ENCODE measurements at regions not wholly inside any gene's neighbourhood (a gene's known extent, or its start where the extent isn't known, plus 50 kb on each side); places are given as distances from the start of the nearest gene placed in this dataset.
"Not testable (repeated sequence)": the region's sequence is repeated elsewhere in the genome, so short reads cannot be mapped to it uniquely, and the experiment has no call there.

- DNase-seq (ENCODE audit: low read depth in 2 of 2) = no peak
Measured at GRCh38 chr13:89322466-89322865, 1651.3 kb downstream of the SLITRK5 start.

DNA sequence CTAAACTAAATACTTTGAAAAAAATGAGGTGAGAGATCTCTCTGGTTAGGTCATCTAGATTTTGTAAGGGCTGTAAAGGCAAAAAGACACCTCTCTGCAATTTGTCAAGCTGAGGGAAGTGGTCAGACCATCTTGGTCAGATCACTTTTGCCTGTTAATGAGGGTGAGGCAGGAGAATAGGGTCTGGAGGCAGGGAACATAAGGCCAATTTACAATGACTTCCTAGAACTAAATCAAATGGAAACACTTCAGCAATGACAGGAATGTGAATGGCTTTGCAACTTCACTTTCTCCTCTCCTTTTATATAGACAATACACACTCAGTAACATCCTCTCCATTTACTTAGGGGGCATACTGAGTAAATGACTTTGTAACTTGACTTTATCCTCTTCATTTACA lies 1653.4 kb downstream of the SLITRK5 start:
- no peak for DNase-seq (ENCODE audit: low read depth in 2 of 2)

DNA sequence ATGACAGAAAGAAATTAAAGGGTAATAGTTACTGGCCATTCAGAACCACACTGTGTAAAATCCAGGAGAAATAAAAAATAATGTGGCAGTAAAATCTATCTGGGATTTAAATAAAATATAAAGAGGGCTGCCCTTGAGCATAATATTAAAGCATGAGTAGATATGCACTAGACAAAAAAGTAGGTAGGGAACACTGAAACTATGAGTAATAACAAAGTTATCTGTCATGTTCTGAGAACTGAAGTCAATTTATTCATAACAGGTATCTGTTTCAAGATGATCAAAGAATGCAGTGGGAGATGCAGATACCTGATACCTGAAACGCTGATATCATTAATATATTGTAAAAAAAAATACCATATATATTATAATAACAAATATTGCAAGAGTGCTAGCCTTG lies 1672.0 kb downstream of the SLITRK5 start:
- no peak for DNase-seq (ENCODE audit: low read depth in 2 of 2)

DNA sequence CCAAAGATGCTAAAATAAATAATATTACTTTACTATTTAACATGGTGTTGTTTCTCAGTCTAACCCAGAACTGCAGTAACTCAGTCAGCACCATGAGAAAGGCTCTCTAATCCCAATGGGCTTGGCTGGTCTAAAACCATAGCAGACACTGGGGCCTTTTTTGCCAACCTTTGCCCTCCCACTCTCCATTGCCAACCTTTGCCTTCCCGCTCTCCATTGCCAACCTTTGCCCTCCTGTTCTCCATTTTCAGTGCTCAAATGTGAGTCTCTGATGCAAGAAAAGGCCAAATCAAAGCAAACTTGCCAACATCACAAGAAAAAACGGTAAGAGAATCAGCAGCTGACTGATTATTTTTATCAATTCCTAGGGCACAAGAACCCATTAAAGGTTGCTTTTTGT lies 1681.2 kb downstream of the SLITRK5 start:
- DNase-seq (ENCODE audit: low read depth in 2 of 2) = no peak

DNA sequence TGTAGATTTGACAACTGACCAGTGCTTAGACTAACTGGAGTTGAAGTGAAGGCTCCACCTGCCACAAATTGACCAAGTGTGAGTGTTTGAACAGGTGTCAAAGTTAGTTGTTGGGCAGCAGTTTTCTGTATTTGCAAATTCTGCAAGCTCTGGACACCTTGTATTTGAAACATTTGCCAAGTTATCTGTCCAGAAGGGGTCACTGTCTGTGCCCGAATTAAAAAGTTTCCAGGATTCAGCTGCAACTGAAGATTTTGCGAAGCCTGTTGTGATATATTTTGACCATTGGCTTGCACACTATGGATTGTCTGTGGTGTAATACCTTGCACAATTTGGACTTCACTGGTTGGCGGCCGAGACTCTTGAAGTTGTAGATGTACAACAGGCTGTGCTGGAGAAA lies 1690.7 kb downstream of the SLITRK5 start:
- no peak for DNase-seq (ENCODE audit: low read depth in 2 of 2)

- no peak for DNase-seq (ENCODE audit: low read depth in 2 of 2)
Measured at GRCh38 chr13:89363144-89363543, 1692.0 kb downstream of the SLITRK5 start.

GRCh38 chr13:89372193-89372592 lies 1701.0 kb downstream of the SLITRK5 start:
- DNase-seq (ENCODE audit: low read depth in 2 of 2) = no peak

DNA sequence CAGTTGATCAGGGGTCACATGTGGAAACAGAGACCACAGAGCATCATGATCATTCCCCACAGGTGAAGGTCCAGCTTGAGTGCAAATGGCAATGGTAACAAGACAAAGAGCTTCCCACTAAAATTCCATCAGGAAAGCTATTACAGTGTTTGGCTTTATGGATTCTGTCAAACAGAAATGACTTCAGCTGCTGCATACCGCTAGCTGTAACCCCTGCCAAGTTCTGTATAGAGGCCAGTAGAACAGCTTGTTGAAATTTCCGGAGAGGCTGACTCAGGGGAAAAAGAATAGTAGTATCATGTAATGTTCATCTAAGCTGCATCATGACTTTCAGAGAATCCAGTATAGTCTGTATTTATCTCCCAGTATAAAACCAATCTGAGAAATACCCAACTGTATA lies 1704.7 kb downstream of the SLITRK5 start:
- no peak for DNase-seq (ENCODE audit: low read depth in 2 of 2)

GRCh38 chr13:89380101-89380500 lies 1708.9 kb downstream of the SLITRK5 start:
- no peak for DNase-seq (ENCODE audit: low read depth in 2 of 2)

GRCh38 chr13:89382981-89383380 lies 1711.8 kb downstream of the SLITRK5 start:
- no peak for DNase-seq (ENCODE audit: low read depth in 2 of 2)

DNA sequence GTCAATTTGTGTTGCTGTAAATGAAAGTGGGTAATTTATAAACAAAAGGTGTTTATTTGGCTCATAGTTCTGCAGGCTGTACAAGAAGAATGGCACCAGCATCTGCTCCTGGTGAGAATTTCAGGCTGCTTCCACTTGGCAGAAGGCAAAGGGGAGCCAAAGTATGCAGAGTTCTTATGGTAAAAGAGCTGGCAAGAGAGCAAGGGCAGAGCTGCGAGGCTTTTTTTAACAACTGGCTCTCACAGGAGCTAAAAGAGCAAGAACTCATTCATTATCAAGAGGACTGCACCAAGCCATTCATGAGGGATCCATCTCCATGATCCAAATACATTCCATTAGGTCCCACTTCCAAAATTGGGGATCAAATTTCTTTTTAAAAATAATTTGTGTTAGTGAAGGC lies 1712.7 kb downstream of the SLITRK5 start:
- no peak for DNase-seq (ENCODE audit: low read depth in 2 of 2)

DNA sequence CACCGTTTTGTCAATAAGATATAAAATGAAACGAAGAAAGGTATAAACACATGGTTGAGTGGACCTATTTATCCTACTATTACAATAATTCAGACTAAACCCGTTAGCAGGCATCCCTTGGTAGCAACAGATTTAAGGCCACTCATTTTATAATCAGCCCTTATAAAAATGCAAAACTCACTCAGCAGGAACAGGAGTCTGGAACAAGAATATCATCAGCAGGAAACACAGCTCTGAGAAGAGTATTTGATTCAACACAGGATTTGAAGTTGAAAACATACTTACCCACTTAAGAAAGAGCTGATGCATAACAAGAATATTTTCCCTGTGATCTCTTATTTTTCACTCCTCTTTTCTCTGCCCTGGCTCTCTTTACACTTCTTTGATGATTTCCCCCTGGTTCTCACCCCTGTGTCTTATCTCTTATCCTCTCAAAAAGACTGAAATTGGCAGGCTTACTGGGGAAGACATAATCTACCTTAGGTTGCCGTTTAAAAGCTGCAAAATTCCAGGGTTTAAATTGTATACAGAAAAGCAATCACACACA lies 1722.7 kb downstream of the SLITRK5 start:
- no peak for DNase-seq (ENCODE audit: low read depth in 2 of 2)

DNA sequence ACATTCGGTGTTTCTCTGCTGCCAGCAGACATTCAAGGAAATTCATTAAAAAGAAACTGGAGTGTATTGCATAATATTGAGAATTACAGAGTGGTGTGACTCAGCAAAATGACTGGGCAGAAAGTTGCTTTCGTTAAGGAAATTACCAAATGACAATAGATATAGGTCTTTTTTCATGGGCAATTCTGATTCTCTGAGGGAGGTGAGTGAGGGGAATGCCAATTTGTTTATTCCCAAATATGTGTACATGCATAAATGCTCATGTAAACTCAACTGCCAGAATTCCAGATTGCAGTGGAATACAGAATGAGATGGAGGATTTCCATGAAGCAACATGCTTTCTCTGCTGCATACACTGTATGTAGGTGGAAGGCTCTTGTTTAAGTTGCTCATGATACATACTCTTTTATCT lies 1730.1 kb downstream of the SLITRK5 start:
- DNase-seq (ENCODE audit: low read depth in 2 of 2) = no peak

DNA sequence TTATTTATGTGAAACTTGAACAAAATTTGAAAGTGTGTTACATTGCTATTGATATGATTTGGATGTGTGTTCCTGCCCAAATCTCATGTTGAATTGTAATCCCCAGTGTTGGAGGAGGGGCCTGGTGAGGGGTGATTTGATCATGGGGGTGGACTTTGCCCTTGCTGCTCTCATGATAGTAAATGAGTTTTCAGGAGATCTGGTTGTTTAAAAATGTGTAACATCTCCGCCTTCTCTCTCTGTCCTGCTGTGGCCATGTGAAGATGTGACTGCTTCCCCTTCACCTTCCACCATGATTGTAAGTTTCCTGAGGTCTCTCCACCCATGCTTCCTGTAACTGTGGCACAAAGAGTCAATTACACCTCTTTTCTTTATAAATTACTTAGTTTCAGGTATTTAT lies 1731.0 kb downstream of the SLITRK5 start:
- DNase-seq (ENCODE audit: low read depth in 2 of 2) = no peak

GRCh38 chr13:89406096-89406495 lies 1734.9 kb downstream of the SLITRK5 start:
- not testable (repeated sequence) for DNase-seq (ENCODE audit: low read depth in 2 of 2)

GRCh38 chr13:89407357-89407756 lies 1736.2 kb downstream of the SLITRK5 start:
- no peak for DNase-seq (ENCODE audit: low read depth in 2 of 2)

DNA sequence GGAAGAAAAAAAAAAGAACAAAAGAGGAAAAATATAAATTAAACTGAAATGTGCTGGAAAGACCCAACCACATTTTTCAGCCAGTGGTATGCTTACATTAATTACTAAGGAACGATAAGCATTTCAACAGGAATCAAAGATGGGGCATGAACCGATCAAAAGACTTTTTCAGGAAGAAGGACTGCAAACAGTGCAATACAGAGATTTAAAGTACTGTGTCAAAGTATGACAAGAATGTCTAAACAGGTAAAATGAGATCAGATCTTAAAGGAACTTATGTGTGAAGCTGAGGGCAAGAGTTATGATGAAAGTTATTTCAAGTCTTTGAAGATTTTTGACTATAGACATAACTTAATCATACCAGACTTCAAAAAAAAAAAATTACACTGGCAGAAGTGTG lies 1761.8 kb downstream of the SLITRK5 start:
- no peak for DNase-seq (ENCODE audit: low read depth in 2 of 2)

DNA sequence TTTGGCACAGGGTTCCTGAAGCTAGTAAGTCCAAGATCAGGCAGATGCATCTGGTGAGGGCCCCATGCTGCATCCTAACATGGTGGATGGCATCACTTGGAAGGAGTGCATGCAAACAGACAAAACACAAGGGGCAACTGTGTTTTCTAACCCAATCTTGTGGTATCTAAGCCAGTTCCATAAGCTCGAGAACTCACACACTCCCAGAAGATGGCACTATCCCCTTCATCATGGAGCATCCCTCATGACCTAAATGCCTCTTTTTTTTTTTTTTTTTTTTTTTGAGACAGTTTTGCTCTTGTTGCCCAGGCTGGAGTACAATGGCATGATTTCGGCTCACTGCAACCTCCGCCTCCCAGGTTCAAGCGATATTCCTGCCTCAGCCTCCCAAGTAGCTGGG lies 1763.5 kb downstream of the SLITRK5 start:
- not testable (repeated sequence) for DNase-seq (ENCODE audit: low read depth in 2 of 2)

DNA sequence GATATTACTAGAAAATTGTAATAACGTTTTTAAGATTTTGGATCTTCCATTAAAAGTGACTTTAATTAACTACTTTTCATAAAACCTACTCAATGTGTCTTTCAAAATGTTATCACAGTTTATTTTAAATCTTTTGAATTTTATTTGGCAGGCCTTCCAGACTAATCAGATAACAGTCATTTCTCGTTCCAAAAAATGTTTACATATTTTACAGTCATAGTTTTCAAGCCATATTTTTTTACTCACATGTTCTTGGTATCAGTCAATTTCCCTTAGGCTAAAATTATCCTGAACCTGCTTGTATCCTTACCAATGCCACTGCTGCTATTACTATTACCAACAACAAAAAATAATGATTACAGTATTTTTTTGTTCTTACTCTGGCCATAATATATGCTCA lies 1783.5 kb downstream of the SLITRK5 start:
- DNase-seq (ENCODE audit: low read depth in 2 of 2) = no peak

- no peak for DNase-seq (ENCODE audit: low read depth in 2 of 2)
Measured at GRCh38 chr13:89455225-89455624, 1784.1 kb downstream of the SLITRK5 start.

- DNase-seq (ENCODE audit: low read depth in 2 of 2) = no peak
Measured at GRCh38 chr13:89455741-89456140, 1784.6 kb downstream of the SLITRK5 start.

GRCh38 chr13:89457977-89458376 lies 1786.8 kb downstream of the SLITRK5 start:
- no peak for DNase-seq (ENCODE audit: low read depth in 2 of 2)

GRCh38 chr13:89458456-89458855 lies 1787.3 kb downstream of the SLITRK5 start:
- DNase-seq (ENCODE audit: low read depth in 2 of 2) = no peak

GRCh38 chr13:89460895-89461294 lies 1789.7 kb downstream of the SLITRK5 start:
- DNase-seq (ENCODE audit: low read depth in 2 of 2) = not testable (repeated sequence)

DNA sequence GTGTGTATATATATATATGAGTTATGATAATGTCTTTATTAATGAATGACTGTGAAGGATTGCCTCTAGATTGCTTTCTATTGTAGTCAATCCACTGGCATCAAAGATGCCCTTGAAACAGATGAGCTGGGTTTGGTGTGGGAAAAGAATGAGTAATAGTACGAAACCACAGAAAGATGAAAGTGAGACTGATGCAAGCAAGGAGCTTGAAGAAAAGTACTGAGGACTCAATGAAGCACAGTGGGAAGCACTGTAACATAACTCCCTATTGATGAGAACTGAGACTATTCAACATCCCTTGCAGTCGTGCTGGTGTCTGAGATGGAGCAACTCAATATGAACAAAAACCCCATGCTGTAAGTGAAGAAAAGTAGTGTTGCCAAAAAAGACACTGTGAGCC lies 1794.2 kb downstream of the SLITRK5 start:
- DNase-seq (ENCODE audit: low read depth in 2 of 2) = no peak

All from activated CD4-positive, alpha-beta T cell treated with anti-CD3 and anti-CD28 coated beads for 24 hours (primary cell).